Stimulated activated CD4-positive, alpha-beta T cell treated with anti-CD3 and anti-CD28 coated beads, Interleukin-15, amount 100 ng/mL, for 24 hours (primary cell): ENCODE measurements at regions not wholly inside any gene's neighbourhood (a gene's known extent, or its start where the extent isn't known, plus 50 kb on each side); places are given as distances from the start of the nearest gene placed in this dataset.
"Not testable (repeated sequence)": the region's sequence is repeated elsewhere in the genome, so short reads cannot be mapped to it uniquely, and the experiment has no call there.

Experiments
- DNase-seq: peaks from one replicate; pipeline ENCODE4 v3.0.0-alpha.2; 2020

DNA sequence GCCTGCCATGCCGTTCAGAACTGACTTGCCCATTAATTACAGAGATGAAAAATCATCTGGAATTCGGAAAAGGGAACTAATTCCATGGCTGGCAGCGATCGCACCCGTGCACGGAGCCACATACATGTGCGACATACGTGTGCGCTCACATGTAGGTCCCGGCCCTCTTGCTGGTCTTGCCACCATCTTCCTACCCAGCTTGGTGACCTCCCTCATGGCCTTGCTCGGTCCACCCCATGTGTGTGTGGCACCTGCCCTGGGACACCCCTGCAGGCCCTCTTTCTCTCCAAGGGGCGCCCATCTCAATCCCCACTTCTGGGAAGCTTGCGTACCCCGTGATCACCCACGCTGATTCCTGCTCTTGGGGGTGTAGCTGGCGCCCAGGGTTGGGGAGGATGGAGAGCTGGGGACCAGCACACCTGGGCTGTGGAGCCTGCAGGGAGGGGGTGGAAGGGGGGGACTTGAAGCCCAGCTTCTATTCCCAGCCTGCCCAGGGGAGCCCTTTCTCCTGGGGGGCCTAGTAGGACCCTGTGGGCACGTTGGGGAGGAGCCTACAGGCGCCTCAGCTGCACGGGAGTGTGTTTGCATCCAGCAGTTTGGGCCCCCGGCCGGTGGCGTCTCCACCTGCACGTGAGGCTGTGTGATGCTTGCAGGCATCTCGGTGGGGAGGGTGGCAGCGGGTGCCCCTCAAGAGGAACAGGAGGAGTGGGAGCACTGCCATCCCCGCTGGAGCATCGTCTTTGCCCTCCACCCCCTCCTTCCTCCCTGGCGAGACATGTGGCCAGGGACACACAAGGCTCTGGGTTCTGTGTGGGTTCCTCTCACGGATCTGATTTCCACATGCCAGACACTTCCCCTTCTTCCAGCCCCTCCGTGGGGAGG, 112.6 kb downstream of the CRLF3 start:
- not testable (repeated sequence) for DNase-seq

DNA sequence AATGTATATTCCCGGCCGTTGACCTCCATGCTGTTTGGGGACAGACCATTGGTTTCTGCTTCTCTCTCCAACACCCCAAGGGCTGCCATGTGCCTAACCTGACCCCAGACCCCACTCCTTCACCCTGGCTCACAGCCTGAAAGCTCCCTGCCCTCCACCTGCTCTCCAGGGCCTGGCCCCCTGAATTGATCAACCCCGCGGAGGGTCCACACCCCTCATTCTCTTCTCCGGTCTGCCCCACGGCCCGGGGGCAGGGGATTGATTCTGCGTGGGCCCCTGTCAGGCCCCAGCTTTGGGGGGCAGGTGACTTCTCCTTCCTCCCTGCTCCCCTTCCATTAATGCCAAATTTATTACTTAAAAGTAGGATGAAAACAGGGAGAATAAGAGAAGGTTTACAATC, 113.3 kb downstream of the CRLF3 start:
- not testable (repeated sequence) for DNase-seq

DNA sequence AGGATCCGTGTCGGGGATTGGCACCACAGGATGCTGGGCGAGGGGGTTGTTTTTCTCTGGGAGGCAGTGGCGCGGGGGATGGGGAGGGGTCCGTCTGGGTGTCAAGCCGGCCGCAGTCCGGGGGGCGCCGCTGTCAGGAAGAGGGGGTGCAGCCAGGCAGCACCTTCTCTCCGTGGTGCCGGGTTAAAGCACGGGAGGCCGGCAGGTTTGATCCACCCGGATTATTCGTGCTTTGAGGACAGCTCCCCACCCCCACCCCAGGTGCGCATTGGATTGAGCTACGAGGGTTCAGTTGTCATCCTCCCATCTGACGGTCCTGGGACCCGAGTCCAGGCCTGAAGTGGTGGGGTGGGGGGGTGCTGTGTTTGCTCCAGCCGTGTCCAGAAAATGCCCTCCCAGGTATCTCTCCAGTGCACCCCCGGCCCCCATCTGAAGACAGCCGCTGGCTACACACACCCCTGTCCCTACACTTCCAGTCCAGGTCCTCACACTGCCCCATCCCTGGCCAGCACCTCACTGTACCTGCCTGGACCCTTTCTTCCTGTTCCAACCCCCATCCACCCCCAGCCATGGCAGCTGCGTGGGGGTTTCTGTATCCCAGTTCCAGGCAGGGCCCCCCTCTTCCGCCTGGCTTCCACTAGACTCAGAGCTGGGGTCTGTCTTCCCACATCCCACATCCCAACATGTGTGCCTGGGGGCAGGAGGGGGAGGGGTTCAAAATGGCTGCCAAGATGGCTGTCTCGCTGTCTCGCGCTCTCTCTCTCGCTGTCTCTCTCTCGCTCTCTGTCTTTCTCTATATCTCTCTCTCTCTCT, 114.0 kb downstream of the CRLF3 start:
- DNase-seq, result not testable (repeated sequence)

DNA sequence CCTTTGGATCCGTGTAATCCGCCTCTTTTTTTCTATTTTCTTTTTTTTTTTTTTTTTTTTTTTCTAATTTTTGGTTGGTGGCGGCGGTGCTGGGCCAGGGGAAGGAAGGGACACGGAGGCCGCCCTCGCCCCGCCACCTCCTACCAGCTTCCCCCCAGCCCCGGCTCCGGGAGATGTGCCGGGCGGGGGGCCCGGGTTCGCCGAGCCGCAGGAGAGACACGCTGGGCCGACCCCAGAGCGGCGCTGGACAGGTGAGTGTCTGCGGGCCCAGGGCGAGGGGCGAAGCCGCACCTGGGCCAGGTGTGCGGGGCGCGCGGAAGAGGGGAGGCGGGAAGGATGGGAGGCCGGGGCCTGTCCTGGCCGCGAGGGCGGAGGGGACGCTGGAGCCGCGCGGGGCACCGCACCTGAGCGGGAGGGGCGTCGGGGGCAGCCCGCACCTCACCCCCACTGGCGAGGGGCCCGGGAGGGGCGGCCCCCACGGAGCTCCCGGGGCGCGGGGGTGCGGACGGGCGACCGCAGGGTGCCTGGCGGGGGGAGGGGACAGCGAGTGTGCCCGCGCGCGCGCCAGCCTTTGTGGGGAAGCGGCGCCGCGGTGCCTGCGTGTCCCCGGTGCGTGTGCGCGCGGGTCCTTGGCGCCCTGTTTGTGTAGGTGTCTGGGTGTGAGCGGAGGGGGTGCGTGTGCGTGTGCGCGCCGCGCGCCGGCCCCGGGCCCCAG, 114.8 kb downstream of the CRLF3 start:
- DNase-seq, result peak; percentile 37

DNA sequence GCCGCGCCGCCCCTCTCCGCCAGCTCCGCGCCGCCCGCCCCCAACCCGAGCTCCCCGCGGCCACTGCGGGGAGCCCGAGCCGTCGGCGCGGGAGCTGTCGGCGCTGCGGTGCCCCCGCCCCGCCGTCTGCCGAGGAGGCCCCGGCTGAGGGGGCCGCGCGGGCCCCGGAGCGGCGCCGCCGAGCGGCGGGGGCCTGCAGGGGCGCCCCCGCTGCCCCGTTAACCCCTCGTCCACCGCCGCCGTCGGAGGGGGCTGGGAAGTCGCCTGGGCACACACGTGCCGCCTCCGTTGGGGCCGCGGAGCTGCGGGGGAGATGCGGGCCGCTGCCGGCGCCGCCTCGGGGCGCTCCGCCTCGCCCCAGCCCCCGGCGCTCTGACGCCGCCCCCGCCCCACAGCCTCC, 115.4 kb downstream of the CRLF3 start:
- not testable (repeated sequence) for DNase-seq

DNA sequence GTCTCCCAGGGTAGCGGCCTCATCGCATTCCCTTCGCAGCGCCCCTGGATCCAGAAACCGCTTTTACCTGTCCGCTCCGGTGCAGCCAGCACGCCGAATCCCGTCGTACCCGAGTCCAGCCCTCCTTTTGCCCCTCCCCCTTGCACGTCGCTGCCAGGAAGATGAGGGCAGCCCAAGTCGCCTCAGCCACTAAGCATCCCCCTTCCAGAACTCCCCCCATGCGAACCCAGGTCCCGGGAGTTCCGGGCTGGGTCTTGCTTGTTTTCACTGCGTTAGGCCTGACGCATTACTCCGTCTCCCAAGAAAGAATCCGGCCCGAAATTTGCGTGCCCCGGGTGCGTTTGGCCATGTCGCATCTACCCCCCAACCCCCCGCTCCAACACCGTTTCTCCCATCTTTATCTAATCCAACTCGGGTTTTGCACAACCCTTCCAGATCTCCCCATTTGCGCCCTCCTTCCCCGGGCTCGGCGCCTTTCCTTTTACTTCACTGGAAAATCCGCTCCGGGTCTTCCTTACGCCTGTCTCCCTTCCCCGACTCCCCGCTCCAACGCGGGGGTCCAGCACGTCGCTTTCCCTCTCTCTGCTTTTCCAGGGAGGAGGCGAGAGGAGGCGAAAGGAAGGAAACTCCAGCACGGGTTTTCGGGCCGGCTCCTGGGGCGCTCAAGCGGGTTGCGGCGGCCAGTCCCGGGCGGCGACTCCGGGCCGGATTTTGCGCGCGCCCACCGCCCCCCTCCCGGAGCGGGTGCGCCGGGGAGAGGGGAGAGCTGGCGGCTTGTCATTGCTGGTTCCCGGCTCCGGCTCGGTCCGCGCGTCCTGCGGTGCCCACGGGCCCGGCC, 116.0 kb downstream of the CRLF3 start:
- peak; percentile 73 for DNase-seq

DNA sequence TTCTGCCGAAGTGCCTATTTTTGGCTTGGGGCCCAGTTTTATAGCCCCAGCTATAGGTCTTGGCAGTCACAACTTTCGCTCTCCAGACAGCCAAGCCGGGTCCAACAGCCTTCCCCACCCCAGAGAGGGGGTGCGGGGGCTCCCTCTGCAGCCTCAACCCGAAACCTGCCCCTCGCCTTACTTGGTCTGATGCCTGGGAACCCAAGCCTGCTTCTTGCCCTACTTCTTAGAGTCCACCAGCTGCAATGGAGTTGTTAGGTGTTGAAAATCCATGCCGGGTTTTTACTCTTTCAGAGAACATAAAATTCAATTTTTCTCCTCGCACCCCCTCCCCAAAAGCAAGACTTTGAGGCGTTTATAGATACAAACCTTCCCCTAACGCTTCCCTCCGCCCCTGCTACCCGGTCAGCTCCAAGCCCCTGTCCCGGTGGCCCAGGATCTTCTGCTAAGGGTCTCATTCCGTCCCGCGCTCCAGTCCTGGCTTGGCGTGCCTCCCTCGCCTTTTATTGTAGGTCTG, 116.7 kb downstream of the CRLF3 start:
- DNase-seq, result not testable (repeated sequence)

DNA sequence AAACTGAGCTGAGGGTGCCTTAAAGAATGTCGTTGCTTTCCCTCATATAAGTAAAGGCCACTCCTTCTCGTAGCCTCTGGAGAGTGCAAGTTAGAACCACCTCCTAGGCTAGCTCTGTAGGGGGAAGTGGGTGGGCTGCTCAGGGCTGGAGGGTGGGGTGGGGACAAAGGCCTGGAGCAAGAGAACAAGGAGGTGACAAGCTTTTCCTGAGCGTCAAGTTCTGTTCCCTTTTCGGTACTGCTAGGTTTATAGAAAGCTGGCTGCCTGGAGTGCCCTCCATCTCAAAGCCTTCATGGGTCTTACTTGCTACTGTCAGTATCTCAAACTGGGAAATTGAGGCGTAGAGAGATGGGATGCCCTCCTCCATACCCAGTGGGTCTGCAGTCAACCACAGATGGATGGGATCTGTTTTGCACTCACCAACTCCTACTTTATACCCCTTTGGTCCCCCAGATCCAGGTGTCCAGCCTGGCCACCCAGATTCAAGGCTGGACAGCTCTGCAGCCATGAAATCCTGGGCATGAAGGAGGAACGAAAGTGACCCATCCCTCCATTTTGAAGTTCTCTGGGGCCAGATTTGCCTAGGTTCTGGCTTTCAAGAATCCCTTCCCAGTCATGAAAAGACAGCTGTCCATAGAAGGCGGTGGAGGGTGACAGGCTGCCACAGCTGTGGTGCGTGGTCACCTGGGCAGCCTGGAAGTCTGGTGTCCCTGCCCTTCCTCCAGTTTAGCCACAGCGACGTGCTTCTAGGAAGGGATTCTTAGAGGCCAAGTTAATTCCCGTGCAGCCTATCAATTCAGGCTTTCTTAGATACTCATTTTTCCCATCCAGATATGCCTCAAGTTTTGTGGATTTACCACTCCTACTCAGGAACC, 117.8 kb downstream of the CRLF3 start:
- not testable (repeated sequence) for DNase-seq

DNA sequence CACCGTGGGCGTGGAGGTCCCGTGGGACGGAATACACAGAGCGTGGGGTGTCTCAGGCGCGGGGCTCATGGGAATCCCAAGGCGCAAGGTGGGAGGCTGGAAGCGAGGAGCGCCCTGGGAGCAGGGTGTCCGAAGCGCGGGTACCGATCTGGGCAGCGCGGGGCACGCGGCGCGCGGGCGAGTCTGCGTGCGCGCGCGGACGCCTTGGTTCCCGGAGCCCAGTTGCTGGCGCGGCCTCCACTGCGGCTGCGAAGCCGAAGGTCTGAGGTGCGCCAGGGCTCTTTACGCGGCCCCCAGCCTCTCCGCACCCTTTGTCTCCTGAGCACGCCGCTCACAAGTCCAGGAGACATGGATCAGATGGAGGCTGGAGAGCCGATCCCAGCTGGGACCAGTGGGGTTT, 118.5 kb downstream of the CRLF3 start:
- not testable (repeated sequence) for DNase-seq

DNA sequence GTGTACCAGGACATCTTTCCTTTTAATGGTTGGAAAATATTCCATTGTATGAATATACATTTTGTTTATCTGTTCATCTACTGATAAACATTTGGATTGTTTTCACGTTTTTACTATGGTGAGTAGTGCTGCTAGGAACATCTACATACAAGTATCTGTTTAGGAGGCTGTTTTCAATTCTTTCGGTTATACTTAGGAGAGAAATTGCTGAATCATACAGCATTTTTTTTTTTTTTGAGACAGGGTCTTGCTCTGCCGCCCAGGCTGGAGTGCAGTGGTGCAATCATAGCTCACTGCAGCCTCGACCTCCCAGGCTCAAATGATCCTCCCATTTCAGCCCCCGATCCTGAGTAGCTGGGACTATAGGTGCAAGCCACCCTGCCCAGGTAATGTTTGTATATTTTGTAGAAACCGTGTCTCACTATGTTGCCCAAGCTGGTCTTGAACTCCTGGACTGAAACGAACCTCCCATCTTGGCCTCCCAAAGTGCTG, 122.9 kb downstream of the CRLF3 start:
- no peak for DNase-seq

DNA sequence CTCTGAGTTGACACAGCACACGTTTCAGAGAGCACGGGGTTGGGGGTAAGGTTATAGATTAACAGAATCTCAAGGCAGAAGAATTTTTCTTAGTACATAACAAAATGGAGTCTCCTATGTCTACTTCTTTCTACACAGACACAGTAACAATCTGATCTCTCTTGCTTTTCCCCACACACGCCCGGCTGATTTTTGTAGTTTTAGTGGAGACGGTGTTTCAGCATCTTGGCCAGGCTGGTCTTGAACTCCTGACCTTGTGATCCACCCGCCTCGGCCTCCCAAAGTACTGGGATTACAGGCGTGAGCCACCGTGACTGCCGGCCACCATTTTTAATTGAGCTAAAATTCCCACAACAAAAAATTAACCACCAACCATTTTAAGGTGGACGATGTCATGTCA, 123.7 kb downstream of the CRLF3 start:
- not testable (repeated sequence) for DNase-seq

DNA sequence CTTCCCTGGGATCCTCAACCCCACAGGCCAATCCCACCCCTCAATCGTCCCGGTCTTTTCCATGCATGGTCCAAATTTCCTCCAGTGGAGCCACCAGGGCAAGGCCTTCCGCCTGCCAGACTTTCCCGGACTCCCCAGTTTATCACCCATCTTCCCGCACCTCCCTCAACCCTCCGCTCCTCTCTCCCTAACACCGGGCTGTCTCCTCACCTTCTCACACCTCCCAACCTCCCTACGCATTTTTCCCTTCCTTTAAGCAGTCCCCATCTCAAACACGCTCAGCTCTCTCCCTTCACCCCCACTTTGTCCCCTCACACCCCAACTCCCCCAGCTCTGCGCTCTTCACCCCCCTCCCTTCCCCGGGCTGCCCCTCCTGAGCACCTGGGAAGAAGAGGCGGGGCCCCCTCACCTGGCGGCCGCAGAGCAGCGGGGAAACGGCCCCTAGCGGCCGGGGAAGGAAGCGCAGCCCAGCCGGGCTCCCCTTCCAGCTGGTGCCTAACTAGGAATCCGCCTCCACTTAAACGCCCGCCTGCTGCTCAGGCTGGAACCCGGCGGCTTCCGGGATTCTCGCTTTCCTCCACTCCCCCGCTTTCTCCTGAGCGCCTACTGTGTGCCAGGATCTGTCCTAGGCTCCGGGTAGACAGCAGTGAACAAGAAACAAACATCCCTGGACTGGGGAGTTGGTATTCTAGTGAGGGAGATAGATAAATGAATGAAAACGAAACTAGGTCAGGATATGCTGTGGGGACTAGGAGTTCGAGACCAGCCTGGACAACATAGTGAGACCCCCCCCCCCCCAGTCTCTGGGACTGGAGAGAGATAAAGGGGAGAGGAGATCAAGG, 126.7 kb downstream of the CRLF3 start:
- peak; percentile 77 for DNase-seq

DNA sequence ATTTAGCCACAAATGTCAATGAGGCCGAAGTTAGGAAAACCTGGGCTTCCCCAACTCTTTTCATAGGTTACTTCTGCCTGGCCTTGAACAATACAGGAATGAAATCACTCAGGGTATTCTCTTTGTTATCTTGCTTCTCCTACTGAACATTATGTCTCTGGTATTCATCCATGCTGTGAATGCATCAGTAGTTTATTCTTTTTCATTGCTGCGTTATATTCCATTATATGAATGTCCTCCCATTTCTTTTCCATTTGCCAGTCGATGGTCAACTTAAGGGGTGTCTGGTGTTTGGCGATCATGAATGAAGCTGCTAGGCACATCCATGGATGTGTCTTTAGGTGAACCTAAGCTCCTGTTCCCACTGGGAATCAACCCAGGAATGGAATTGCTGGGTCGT, 128.3 kb downstream of the CRLF3 start:
- DNase-seq, result no peak

DNA sequence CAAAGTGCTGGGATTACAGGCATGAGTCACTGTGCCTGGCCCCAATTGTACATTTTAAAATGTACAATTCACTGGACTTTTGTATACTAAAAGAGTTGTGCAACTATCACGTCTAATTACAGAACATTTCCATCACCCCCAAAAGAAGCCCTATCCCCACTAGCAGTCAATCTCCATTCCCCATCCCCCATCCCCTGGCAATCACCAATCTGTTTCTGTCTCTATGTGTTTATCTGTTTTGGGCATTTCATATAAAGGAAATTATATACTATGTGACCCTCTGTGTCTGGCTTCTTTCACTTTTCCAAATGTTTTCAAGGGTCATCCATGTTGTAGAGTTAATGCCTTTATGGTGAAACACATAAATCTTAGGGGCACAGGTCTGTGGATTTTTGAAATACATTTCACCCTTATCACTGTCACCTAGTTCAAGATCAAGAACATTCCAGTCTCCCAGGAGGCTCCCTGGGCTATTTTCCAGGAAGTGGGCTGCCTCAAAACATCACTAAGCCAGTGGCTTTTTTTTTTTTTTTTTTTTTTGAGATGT, 129.2 kb downstream of the CRLF3 start:
- DNase-seq, result not testable (repeated sequence)

DNA sequence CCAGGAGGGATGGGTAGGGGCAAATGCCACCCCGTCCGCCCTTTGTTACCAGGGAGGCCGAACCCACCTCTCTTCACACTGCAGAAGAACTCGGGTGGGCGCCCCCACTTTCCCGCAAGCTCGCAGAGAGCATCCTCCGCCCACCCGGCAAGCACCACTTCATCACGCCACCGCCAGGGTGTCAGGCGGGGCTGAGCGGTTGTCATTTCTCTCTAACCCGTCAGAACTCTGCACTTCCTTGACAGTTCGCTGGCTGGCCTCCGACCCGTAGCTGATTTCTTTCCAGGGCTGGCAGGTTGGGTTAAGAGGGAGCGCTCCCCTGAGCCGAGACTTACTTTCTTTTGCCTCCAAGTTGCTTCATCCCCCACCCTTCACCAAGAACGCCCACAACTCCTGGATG, 130.7 kb downstream of the CRLF3 start:
- peak; percentile 61 for DNase-seq

DNA sequence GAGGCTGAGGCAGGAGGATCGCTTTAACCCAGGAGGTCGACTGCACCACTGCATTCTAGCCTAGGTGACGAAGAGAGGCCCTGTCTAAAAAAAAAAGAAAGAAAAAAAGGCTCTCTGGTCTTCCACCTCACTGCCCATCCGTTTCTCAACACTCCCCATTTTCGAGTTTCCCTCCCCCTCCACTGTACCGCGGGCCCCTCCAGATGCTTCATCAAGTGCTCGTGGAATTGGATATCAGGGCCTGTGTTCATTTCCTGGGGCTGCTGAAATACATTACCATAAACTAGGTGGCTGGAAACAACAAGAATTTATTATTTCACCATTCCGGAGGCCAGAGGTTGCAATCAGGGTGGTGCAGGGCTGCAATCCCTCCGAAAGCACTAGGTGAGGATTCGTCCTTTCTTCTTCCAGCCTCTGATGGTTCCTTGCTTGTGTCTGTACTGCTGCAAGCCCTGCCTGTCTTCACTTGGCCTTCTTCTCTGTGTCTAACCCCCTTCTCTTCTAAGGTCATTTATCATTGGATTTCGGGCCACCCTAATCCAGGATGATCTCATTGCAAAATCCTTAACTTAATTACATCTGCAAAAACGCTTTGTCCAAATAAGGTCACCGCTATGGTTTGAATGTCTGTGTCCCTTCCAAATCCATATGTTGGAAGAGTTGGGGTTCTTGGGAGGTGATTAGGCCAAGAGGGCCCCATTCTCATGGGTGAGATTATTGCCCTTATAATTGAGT, 135.1 kb downstream of the CRLF3 start:
- not testable (repeated sequence) for DNase-seq

DNA sequence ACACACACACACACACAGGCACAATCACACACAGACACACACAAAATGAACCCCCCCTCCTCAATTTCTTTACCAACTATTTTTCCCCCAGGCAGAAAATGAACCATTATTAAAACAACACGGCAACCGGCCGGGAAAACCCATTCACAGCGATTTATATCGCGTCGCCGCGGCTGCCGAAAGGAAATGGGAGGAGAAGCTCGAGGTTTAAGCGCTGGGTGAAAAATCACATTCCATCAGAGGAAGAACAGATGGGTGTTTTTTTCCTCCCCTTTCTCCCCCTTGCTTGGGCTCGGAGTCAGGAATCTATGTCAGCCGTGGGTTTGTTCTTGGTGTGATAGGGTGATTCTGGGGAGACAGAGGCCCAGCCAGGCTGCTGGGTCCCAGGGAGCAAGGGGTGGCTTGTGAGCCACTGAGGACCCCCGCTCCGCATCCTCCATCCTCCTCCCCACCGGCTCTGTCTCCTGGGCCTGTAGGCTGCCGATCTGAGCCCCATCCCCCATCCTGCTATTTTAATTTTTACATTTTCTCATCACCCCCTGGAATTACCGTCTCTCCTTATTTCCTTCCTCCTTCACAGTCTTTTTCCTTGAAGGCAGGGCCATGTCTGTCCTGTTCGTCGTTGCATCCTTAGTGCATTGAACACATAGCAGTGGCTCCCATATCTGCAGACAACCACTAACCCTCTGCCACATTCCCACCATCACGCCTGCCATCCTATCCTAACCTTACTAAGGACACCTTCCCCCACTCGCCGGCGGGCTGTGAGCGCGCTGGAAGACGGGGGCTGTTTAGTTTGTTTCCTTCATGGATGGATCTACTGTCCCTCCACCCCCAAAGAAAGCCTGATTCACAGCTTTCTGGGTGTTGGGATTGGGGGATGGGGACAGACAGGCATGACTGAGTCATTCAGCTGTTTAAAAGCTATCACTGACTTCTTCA, 137.7 kb downstream of the CRLF3 start:
- not testable (repeated sequence) for DNase-seq

DNA sequence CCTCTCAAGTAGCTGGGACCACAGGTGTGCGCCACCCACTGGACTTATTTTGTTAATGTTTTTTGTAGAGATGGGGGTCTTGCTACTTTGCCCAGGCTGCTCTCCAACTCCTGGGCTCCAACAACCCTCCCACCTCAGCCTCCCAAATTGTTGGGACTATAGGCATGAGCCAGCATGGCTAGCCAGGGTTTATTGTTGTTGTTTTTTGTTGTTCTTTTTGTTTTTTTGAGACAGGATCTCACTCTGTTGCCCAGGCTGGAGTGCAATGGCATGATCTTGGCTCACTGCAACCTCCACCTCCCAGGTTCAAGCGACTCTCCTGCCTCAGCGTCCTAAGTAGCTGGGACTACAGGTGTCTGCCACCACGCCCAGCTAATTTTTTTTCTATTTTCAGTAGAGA, 142.2 kb downstream of the CRLF3 start:
- not testable (repeated sequence) for DNase-seq
